Rectal smooth muscle tissue (tissue), 1 donor: ENCODE measurements at regions not wholly inside any gene's neighbourhood (a gene's known extent, or its start where the extent isn't known, plus 50 kb on each side); places are given as distances from the start of the nearest gene placed in this dataset.
"Not testable (repeated sequence)": the region's sequence is repeated elsewhere in the genome, so short reads cannot be mapped to it uniquely, and the experiment has no call there.

Experiments
- H3K27ac ChIP-seq: one replicate; pipeline ENCODE4 v1.7.0; 2013; ENCODE audit warnings: low read depth, low read length, inconsistent platforms
- H3K27me3 ChIP-seq: one replicate; pipeline ENCODE4 v1.7.0; 2013; ENCODE audit warnings: low read length; ENCODE audit not compliant: control insufficient read depth, insufficient read depth
- H3K36me3 ChIP-seq: one replicate; pipeline ENCODE4 v1.7.0; 2013; ENCODE audit warnings: low read length; ENCODE audit not compliant: control insufficient read depth, insufficient read depth
- H3K4me1 ChIP-seq: one replicate; pipeline ENCODE4 v1.7.0; 2013; ENCODE audit warnings: low read length; ENCODE audit not compliant: control insufficient read depth, insufficient read depth
- H3K4me3 ChIP-seq: one replicate; pipeline ENCODE4 v1.7.0; 2013; ENCODE audit warnings: low read length
- H3K9ac ChIP-seq: one replicate; pipeline ENCODE4 v1.7.0; 2013; ENCODE audit warnings: low read length

DNA sequence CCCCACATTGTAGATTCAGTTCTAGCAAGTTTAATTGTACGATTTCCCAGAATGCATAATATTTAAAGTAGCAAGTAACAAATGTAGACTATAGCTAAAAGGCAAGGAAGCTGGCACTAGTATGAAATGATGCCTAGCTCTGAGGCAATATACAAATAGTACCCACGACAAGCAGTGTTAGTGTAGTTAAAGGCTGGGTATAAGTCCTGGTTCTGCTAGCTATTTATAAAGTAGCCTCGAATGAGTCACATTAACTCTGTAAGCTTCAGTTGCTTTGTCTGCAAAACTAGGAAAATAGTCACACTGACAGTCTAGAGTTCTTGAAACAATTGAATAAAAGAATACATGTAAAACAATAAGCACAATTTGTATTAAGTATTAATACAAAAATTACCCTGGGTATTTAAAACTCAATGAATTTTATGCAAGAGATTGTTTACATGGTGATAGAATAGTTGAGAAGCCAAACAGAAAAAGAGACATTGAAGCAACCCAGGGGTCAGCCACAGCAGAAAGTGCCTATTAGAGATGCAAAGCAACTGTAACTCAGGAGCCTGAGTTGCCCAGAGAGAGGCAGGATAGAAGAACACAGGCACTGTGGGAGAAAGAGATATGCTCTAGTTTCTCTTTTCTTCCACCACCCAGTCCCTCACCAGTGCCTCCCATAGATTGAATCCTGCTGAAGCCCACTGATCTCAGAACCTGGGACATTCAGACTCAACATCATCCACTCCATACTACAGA, 949.0 kb downstream of the C4orf33 start:
- Histone ChIP-seq H3K9ac (no peak overlapping the region), H3K27me3 (no peaks in the 10 kb centered on the region), H3K36me3 (no peaks in the 10 kb centered on the region), H3K4me3 (no peak overlapping the region), H3K27ac (no peak overlapping the region), H3K4me1 (no peaks in the 10 kb centered on the region)

GRCh38 chr4:130053723-130054122, 957.8 kb downstream of the C4orf33 start:
- Histone ChIP-seq H3K4me1 (no peaks in the 10 kb centered on the region), H3K9ac (no peak overlapping the region), H3K4me3 (no peak overlapping the region), H3K36me3 (no peaks in the 10 kb centered on the region), H3K27ac (no peak overlapping the region), H3K27me3 (no peaks in the 10 kb centered on the region)

GRCh38 chr4:130054908-130055307, 959.0 kb downstream of the C4orf33 start:
- no peak overlapping the region for H3K9ac ChIP-seq
- H3K4me3 ChIP-seq, result no peak overlapping the region
- H3K36me3 ChIP-seq, result no peaks in the 10 kb centered on the region
- no peaks in the 10 kb centered on the region for H3K27me3 ChIP-seq
- H3K27ac ChIP-seq, result no peak overlapping the region
- no peaks in the 10 kb centered on the region for H3K4me1 ChIP-seq

DNA sequence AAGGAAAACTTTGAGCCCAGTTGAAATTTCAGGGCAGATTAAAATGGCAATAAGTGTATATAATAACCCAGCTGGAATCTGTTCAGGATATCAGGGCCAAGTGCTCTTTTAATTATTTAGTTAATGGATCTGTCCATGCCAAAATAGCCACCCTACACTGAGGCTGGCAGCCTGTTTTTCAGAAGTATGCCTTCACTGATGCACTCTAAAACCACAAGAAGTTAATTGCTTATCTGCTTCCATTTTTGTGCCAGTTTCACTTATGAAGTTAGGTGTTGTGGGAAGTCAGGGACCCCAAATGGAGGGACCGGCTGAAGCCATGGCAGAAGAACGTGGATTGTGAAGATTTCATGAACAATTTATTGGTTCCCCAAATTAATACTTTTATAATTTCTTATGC, 960.3 kb downstream of the C4orf33 start:
- Histone ChIP-seq H3K27ac (no peak overlapping the region), H3K9ac (no peak overlapping the region), H3K36me3 (no peaks in the 10 kb centered on the region), H3K27me3 (no peaks in the 10 kb centered on the region), H3K4me1 (no peaks in the 10 kb centered on the region), H3K4me3 (no peak overlapping the region)

- no peaks in the 10 kb centered on the region for H3K36me3 ChIP-seq
- no peak overlapping the region for H3K9ac ChIP-seq
- H3K27ac ChIP-seq, result no peak overlapping the region
- H3K4me1 ChIP-seq, result no peaks in the 10 kb centered on the region
- no peak overlapping the region for H3K4me3 ChIP-seq
- H3K27me3 ChIP-seq, result no peaks in the 10 kb centered on the region
These were observed 968.5 kb downstream of the C4orf33 start for GRCh38 chr4:130064471-130064870.

DNA sequence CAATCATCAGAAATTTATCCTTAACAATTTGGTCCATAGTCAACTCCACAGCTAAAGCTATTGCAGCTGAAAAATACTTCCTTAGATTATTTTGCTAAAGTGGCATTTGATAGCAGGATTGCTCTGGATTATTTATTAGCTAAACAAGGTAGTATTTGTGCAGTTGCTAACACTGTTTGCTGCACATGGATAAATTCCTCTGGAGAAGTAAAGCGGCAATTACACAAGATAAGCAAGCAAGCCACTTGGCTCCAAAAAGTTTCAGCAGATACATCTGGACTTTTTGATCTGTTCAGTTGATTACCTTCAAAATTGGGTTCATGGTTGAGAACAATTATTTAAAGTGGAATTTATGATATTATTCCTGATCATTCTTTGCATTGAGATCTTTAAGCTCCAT, 971.5 kb downstream of the C4orf33 start:
- Histone ChIP-seq H3K27ac (no peak overlapping the region), H3K27me3 (no peaks in the 10 kb centered on the region), H3K4me3 (no peak overlapping the region), H3K9ac (no peak overlapping the region), H3K4me1 (no peaks in the 10 kb centered on the region), H3K36me3 (no peaks in the 10 kb centered on the region)

DNA sequence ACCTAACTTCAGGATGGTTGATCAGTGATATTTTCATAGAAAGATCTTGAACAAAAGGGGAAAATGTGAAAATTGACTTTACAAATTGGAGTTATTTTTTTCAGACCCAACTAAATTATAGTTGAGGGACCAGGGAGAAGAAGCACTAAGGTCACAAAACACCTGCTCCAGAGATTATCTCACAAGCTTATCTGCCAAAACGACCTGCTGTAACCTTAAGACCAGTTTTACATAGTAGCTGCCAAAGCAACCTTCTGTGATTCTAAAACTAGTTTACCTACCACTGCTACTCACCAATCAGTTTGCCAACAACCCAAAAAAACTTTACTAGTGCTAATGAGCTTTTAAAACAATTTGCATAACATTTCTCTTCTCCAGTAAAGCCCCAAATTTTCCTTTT, 972.1 kb downstream of the C4orf33 start:
- Histone ChIP-seq H3K4me3 (no peak overlapping the region), H3K4me1 (no peaks in the 10 kb centered on the region), H3K9ac (no peak overlapping the region), H3K27me3 (no peaks in the 10 kb centered on the region), H3K27ac (no peak overlapping the region), H3K36me3 (no peaks in the 10 kb centered on the region)

DNA sequence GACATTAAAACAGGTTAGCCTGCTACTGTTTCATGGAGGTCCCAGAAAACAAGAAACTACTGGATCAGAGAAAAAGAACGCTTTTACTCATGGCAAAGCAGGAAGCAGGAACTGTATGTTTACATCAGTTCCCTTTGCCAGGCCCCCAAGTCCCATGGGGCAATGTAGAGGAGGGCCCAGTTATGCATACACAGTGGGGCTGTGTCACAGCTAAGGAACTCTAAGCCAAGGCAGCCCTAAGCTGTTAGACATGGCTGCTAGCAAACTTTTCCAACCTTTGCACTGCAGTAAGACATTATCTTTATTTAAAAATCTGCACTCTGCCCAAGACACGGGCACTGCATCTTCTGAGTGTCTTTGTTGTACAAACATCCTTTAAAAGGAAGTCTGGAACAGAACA, 975.8 kb downstream of the C4orf33 start:
- no peaks in the 10 kb centered on the region for H3K4me1 ChIP-seq
- H3K27ac ChIP-seq, result no peak overlapping the region
- H3K4me3 ChIP-seq, result no peak overlapping the region
- H3K9ac ChIP-seq, result no peak overlapping the region
- no peaks in the 10 kb centered on the region for H3K27me3 ChIP-seq
- no peaks in the 10 kb centered on the region for H3K36me3 ChIP-seq

DNA sequence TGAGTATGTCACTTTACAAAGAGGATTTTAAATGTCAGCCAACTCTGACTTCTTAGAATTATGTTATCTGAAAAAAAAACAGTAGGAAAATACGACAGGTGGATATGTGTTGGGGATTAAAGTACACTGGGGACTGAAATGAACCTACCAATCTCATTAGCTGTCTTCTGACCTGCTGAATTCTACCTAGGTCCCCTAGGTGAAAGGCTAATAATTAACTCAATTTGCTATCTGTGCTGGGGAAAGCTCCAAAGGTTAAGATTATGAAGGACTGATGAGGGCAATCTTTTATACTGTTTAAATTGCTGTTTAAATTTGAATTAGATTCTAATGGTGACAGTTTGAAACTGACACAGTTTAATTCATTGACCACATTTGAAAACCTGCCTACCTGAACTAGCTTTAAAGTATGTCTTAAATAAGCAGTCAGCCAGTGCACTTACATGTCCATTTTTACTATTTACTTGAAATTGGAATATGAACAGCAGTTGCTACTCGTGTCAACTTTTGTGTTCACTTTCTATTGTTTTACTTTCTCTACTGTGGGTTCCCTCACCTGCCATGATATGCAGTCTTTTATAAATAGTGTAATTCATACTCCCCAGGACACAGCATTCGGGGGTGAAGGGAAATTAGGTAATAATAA, 977.3 kb downstream of the C4orf33 start:
- no peak overlapping the region for H3K9ac ChIP-seq
- no peak overlapping the region for H3K27ac ChIP-seq
- H3K27me3 ChIP-seq, result no peaks in the 10 kb centered on the region
- no peaks in the 10 kb centered on the region for H3K4me1 ChIP-seq
- H3K4me3 ChIP-seq, result no peak overlapping the region
- no peaks in the 10 kb centered on the region for H3K36me3 ChIP-seq

DNA sequence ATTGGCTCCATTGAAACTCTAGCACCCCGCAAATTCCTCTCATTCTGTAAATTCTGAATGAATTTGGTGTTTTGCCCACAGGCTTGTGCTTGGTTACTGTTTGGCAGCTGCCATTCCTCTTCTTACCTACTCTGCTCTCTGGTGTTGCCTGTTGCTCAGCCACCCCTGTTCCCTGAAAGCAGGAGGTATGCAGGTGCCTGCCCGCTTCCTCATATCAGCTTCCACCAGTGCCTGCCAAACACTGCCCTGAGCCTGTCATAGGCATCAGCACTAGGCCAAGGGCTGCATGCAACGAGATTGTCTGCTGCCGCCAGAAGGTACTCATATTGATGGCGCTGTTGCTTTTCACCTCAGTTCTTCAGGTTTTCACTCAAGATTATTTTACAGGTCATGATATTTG, 978.1 kb downstream of the C4orf33 start:
- H3K27ac ChIP-seq, result no peak overlapping the region
- H3K36me3 ChIP-seq, result no peaks in the 10 kb centered on the region
- no peaks in the 10 kb centered on the region for H3K4me1 ChIP-seq
- no peaks in the 10 kb centered on the region for H3K27me3 ChIP-seq
- no peak overlapping the region for H3K9ac ChIP-seq
- H3K4me3 ChIP-seq, result no peak overlapping the region

- no peaks in the 10 kb centered on the region for H3K36me3 ChIP-seq
- no peaks in the 10 kb centered on the region for H3K27me3 ChIP-seq
- no peaks in the 10 kb centered on the region for H3K4me1 ChIP-seq
- no peak overlapping the region for H3K9ac ChIP-seq
- H3K27ac ChIP-seq, result no peak overlapping the region
- no peak overlapping the region for H3K4me3 ChIP-seq
These were observed 981.3 kb downstream of the C4orf33 start for GRCh38 chr4:130077275-130077674.

DNA sequence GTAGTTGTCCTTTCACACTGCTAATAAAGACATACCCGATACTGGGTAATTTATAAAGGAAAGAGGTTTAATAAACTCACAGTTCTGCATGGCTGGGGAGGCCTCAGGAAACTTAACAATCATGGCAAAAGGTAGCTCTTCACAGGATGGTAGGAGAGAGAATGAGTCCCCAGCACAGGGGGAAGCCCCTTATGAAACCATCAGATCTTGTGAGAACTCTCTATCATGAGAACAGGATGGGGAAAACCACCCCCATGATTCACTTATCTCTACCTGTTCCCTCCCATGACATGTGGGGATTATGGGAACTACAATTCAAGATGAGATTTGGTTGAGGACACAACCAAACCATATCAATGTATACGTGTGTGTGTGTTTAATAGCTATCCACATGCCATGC, 983.1 kb downstream of the C4orf33 start:
- not testable (repeated sequence) for H3K36me3 ChIP-seq, H3K27ac ChIP-seq, H3K9ac ChIP-seq, H3K4me1 ChIP-seq, H3K27me3 ChIP-seq, H3K4me3 ChIP-seq

GRCh38 chr4:130080872-130081451, 985.0 kb downstream of the C4orf33 start:
- Histone ChIP-seq H3K27ac (no peak overlapping the region), H3K27me3 (no peaks in the 10 kb centered on the region), H3K9ac (no peak overlapping the region), H3K36me3 (no peaks in the 10 kb centered on the region), H3K4me1 (no peaks in the 10 kb centered on the region), H3K4me3 (no peak overlapping the region)
